ENCODE measurements at regions not wholly inside any gene's neighbourhood (a gene's known extent, or its start where the extent isn't known, plus 50 kb on each side); places are given as distances from the start of the nearest gene placed in this dataset.
A peak's percentile ranks its signal among the peaks of the same experiment; 100 is the strongest.

GRCh38 chr4:30116401-30116800, 603.8 kb upstream of the PCDH7 start:
- no peak overlapping the region for H3K27ac ChIP-seq (ENCODE audit: low read depth, low read length)
- WGBS, 2 experiments (ENCODE audit: extremely low coverage in 1 of 2, insufficient coverage in 1 of 2, insufficient read length in 1 of 2, insufficient replicate concordance in 2 of 2, low coverage in 1 of 2, low lambda C conversion rate in 2 of 2, missing lambda C conversion rate in 1 of 2), result 93% methylated on average over 4 of the region's 4 CpGs; no CpG with 5 or more reads in 1 of the 2 experiments
- H4K5ac ChIP-seq (ENCODE audit: insufficient read length, low read depth, low read length), result no peak overlapping the region
- no peak overlapping the region for H2AK5ac ChIP-seq (ENCODE audit: low read depth, low read length)
- H3K27me3 ChIP-seq (replicated peaks in 1 of 4; ENCODE audit: control insufficient read depth in 3 of 4, extremely low read depth in 1 of 4, insufficient read depth in 3 of 4, low read length in 3 of 4), result no peaks in the 10 kb centered on the region
- H4K20me1 ChIP-seq (replicated peaks in 1 of 2; ENCODE audit: control insufficient read depth in 1 of 2, insufficient read depth in 2 of 2, low read length in 2 of 2), result no peaks in the 10 kb centered on the region
- H4K91ac ChIP-seq (replicated peaks; ENCODE audit: insufficient read length, low read length), result no peak overlapping the region
- H2BK5ac ChIP-seq (ENCODE audit: low read depth, low read length), result no peak overlapping the region
- H3K4ac ChIP-seq (replicated peaks; ENCODE audit: insufficient read length, low read depth, low read length), result no peak overlapping the region
- no peak overlapping the region for H2BK20ac ChIP-seq (ENCODE audit: low read length)
- H3K79me2 ChIP-seq (ENCODE audit: control insufficient read depth in 1 of 2, insufficient read depth in 2 of 2, low read length in 2 of 2), result no peaks in the 10 kb centered on the region
- H3K4me2 ChIP-seq (ENCODE audit: insufficient read depth in 1 of 2, low read depth in 2 of 2, low read length in 2 of 2), result no peak overlapping the region
- no peak overlapping the region for H3K9ac ChIP-seq (replicated peaks in 1 of 4; ENCODE audit: extremely low read depth in 1 of 4, low read depth in 3 of 4, low read length in 3 of 4)
- H2BK120ac ChIP-seq (replicated peaks; ENCODE audit: low read depth, low read length), result no peak overlapping the region
- H3K14ac ChIP-seq (ENCODE audit: insufficient read length), result no peak overlapping the region
- no peak for FAIRE-seq
- no peaks in the 10 kb centered on the region for H3K36me3 ChIP-seq (ENCODE audit: control insufficient read depth in 2 of 4, insufficient read depth in 4 of 4, low read length in 3 of 4)
- no peaks in the 10 kb centered on the region for H3K79me1 ChIP-seq (ENCODE audit: low read depth, low read length)
- TF ChIP-seq TEAD4 (IDR thresholded peaks at IDR 0.05; ENCODE audit: low read depth, low read length) (no peak), SP4 (IDR thresholded peaks at IDR 0.05; ENCODE audit: low read length) (no peak), RAD21 (IDR thresholded peaks at IDR 0.05 in 1 of 2, conservative IDR thresholded peaks at IDR 0.05 in 1 of 2; ENCODE audit: low read depth in 2 of 2, low read length in 2 of 2) (no peak), TCF12 (IDR thresholded peaks at IDR 0.05; ENCODE audit: low read depth, low read length) (no peak), NANOG (IDR thresholded peaks at IDR 0.05; ENCODE audit: insufficient read depth, low read depth, low read length, poor library complexity, severe bottlenecking) (no peak), BCL11A (IDR thresholded peaks at IDR 0.05; ENCODE audit: low read depth in 2 of 2, low read length in 2 of 2) (no peak), SIX5 (IDR thresholded peaks at IDR 0.05; ENCODE audit: low read depth, low read length) (no peak), KDM1A (IDR thresholded peaks at IDR 0.05; ENCODE audit: borderline replicate concordance, low read length) (no peak), CBX5 (IDR thresholded peaks at IDR 0.05; ENCODE audit: low read depth, low read length) (no peak), MAFK (IDR thresholded peaks at IDR 0.05; ENCODE audit: low read depth, low read length) (no peak), HDAC6 (IDR thresholded peaks at IDR 0.05; ENCODE audit: low read depth, low read length) (no peak), SAP30 (IDR thresholded peaks at IDR 0.05; ENCODE audit: insufficient read depth, insufficient replicate concordance, low read length) (no peak)
- ChIA-PET CTCF (ENCODE audit: partially characterized antibody) (interaction anchor here (0.6 kb wide), 1 partner anchor 1778 kb away, joined by 4 read pairs; no protein-coding TSS in a partner anchor), POLR2A (ENCODE audit: partially characterized antibody) (no interaction called here)
- H2BK15ac ChIP-seq (ENCODE audit: low read length), result no peak overlapping the region
- H3K23ac ChIP-seq (ENCODE audit: insufficient read length), result no peak overlapping the region
- H3K18ac ChIP-seq (ENCODE audit: extremely low read depth, low read length), result no peak overlapping the region
- H3K56ac ChIP-seq (replicated peaks; ENCODE audit: insufficient read length, low read depth, low read length), result no peak overlapping the region
- no peak for DNase-seq (ENCODE audit: low read depth in 1 of 2, low spot score in 2 of 2)
- H3K9me3 ChIP-seq (ENCODE audit: insufficient read depth in 2 of 2, low read depth in 1 of 2, low read length in 1 of 2), result no peaks in the 10 kb centered on the region
- H3K23me2 ChIP-seq (ENCODE audit: low read depth, low read length), result no peaks in the 10 kb centered on the region; the same call in 1 of the 2 replicates
- H4K8ac ChIP-seq (ENCODE audit: extremely low read depth, insufficient read depth, low read length), result no peak overlapping the region
- no peak overlapping the region for H3K4me3 ChIP-seq (ENCODE audit: extremely low read depth in 1 of 4, insufficient read depth in 2 of 4, low read depth in 3 of 4, low read length in 4 of 4)
- H2AFZ ChIP-seq (ENCODE audit: low read length), result 0 out of 2 replicates have a peak overlapping the region, but pooled peaks have one; percentile 21
- no peak overlapping the region for H2BK12ac ChIP-seq (ENCODE audit: low read depth, low read length)
- no peaks in the 10 kb centered on the region; a peak in 1 of 7 replicates for H3K4me1 ChIP-seq (replicated peaks in 1 of 4; ENCODE audit: control insufficient read depth in 3 of 4, insufficient read depth in 4 of 4, low read length in 3 of 4)
